ENCODE measurements at regions not wholly inside any gene's neighbourhood (a gene's known extent, or its start where the extent isn't known, plus 50 kb on each side); places are given as distances from the start of the nearest gene placed in this dataset.

DNA sequence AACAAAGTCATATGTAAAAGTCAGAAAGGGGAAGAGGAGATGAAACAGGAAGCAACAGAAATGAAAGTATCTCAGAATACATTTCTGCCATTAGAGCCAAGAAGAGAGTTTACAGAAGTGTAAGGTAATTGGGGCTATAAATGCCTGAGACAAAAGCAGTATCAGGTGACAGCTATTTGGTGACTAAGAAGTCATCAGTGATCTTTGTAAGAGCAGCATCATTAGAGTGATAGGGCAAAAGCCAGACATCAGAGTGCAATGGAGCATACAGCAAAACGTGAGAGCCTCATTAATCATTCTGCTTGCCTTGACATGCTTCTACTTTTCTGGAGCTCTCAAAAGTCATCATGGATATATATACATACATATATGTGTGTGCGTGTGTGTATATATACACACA, 804.7 kb upstream of the PIK3C3 start:
- intact Hi-C loops (cut with DNase I), result no loop called here
- WGBS, result 77% methylated on average over 2 of the region's 2 CpGs

DNA sequence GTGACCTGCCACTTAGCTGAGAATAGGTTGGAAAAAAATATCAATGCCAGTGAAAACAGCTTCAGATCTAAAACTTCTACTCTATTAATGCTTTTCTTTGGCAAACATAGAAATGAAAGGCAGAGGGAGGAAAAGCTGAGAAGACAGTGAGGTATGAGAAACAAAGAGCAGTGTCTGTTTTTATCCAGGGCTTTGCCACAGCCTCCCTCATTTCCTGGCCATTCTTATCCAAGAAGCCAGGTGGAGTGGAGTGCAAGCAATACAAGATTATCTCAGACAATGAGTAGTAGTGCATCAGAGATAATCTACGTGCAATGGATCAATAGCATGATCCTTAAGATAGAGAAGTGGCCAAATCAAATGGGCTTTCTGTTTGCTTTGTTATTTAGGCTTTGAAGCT, 808.7 kb upstream of the PIK3C3 start:
- DNase-seq, result no peak
- ATAC-seq, result no peak
- no peak overlapping the region for H3K27ac ChIP-seq (ENCODE audit: low read length)
- H3K4me3 ChIP-seq (ENCODE audit: low read length), result no peak overlapping the region
- H3K4me1 ChIP-seq (ENCODE audit: control insufficient read depth, insufficient read depth, low read length), result no peaks in the 10 kb centered on the region
- H3K9me3 ChIP-seq (ENCODE audit: control insufficient read depth, low read length), result no peaks in the 10 kb centered on the region
- no peaks in the 10 kb centered on the region for H3K27me3 ChIP-seq (ENCODE audit: control insufficient read depth, insufficient read depth)
- intact Hi-C loops (cut with DNase I), result no loop called here
- 59% methylated on average over 1 of the region's 1 CpG for WGBS

More for the DNA sequence above, 804.7 kb upstream of the PIK3C3 start:
- Histone ChIP-seq H3K4me1 (ENCODE audit: control insufficient read depth, insufficient read depth, low read length) (no peaks in the 10 kb centered on the region), H3K9me3 (ENCODE audit: control insufficient read depth, low read length) (no peaks in the 10 kb centered on the region), H3K27ac (ENCODE audit: low read length) (no peak overlapping the region), H3K27me3 (ENCODE audit: control insufficient read depth, insufficient read depth) (no peaks in the 10 kb centered on the region), H3K4me3 (ENCODE audit: low read length) (no peak overlapping the region)
- ATAC-seq (no peak), DNase-seq (no peak)

GRCh38 chr18:41145516-41145915, 809.5 kb upstream of the PIK3C3 start:
- Histone ChIP-seq H3K9me3 (ENCODE audit: control insufficient read depth, low read length) (no peaks in the 10 kb centered on the region), H3K4me1 (ENCODE audit: control insufficient read depth, insufficient read depth, low read length) (no peaks in the 10 kb centered on the region), H3K4me3 (ENCODE audit: low read length) (no peak overlapping the region), H3K27me3 (ENCODE audit: control insufficient read depth, insufficient read depth) (no peaks in the 10 kb centered on the region), H3K27ac (ENCODE audit: low read length) (no peak overlapping the region)
- intact Hi-C loops (cut with DNase I), result no loop called here
- DNase-seq (no peak), ATAC-seq (no peak)

DNA sequence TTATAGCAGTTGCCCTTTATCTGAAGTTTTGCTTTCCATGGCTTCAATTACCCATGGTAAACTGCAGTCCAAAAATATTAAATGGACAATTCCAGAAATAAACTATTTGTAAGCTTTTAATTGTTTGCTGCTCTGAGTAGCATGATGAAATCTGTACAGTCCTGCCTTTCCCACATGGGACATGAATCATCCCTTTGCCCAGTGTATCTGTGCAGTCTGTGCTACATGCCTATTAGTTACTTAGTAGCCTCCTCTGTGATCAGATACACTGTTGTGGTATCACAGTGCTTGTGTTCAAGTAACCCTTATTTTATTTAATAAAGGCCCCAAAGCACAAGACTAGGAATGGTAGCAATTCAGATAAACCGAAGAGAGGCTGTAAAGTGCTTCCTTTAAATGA, 810.6 kb upstream of the PIK3C3 start:
- ATAC-seq (no peak), DNase-seq (no peak)
- Histone ChIP-seq H3K4me1 (ENCODE audit: control insufficient read depth, insufficient read depth, low read length) (no peaks in the 10 kb centered on the region), H3K27me3 (ENCODE audit: control insufficient read depth, insufficient read depth) (no peaks in the 10 kb centered on the region), H3K9me3 (ENCODE audit: control insufficient read depth, low read length) (no peaks in the 10 kb centered on the region), H3K27ac (ENCODE audit: low read length) (no peak overlapping the region), H3K4me3 (ENCODE audit: low read length) (no peak overlapping the region)
- intact Hi-C loops (cut with DNase I), result no loop called here
- 88% methylated on average over 1 of the region's 1 CpG for WGBS

- intact Hi-C loops (cut with DNase I), result no loop called here
- Histone ChIP-seq H3K4me3 (ENCODE audit: low read length) (no peak overlapping the region), H3K27me3 (ENCODE audit: control insufficient read depth, insufficient read depth) (no peaks in the 10 kb centered on the region), H3K9me3 (ENCODE audit: control insufficient read depth, low read length) (no peaks in the 10 kb centered on the region), H3K4me1 (ENCODE audit: control insufficient read depth, insufficient read depth, low read length) (no peaks in the 10 kb centered on the region), H3K27ac (ENCODE audit: low read length) (no peak overlapping the region)
- 88% methylated on average over 3 of the region's 3 CpGs for WGBS
- no peak for DNase-seq
- ATAC-seq, result no peak
Observed at GRCh38 chr18:41140506-41140905, 814.5 kb upstream of the PIK3C3 start.

GRCh38 chr18:41135146-41135545, 819.9 kb upstream of the PIK3C3 start:
- Histone ChIP-seq H3K27ac (ENCODE audit: low read length) (no peak overlapping the region), H3K4me3 (ENCODE audit: low read length) (no peak overlapping the region), H3K27me3 (ENCODE audit: control insufficient read depth, insufficient read depth) (no peaks in the 10 kb centered on the region), H3K9me3 (ENCODE audit: control insufficient read depth, low read length) (no peaks in the 10 kb centered on the region), H3K4me1 (ENCODE audit: control insufficient read depth, insufficient read depth, low read length) (no peaks in the 10 kb centered on the region)
- intact Hi-C loops (cut with DNase I), result no loop called here
- DNase-seq, result no peak
- 79% methylated on average over 1 of the region's 1 CpG for WGBS
- ATAC-seq, result no peak

GRCh38 chr18:41134426-41134825, 820.6 kb upstream of the PIK3C3 start:
- no peak for DNase-seq
- H3K27me3 ChIP-seq (ENCODE audit: control insufficient read depth, insufficient read depth), result no peaks in the 10 kb centered on the region

GRCh38 chr18:41131050-41131449, 824.0 kb upstream of the PIK3C3 start:
- Histone ChIP-seq H3K27me3 (ENCODE audit: control insufficient read depth, insufficient read depth) (no peaks in the 10 kb centered on the region), H3K4me3 (ENCODE audit: low read length) (no peak overlapping the region), H3K27ac (ENCODE audit: low read length) (no peak overlapping the region), H3K9me3 (ENCODE audit: control insufficient read depth, low read length) (no peaks in the 10 kb centered on the region), H3K4me1 (ENCODE audit: control insufficient read depth, insufficient read depth, low read length) (no peaks in the 10 kb centered on the region)
- WGBS, result 73% methylated on average over 2 of the region's 2 CpGs
- intact Hi-C loops (cut with DNase I), result no loop called here
- DNase-seq (no peak), ATAC-seq (no peak)

More at GRCh38 chr18:41134426-41134825, 820.6 kb upstream of the PIK3C3 start:
- no peaks in the 10 kb centered on the region for H3K4me1 ChIP-seq (ENCODE audit: control insufficient read depth, insufficient read depth, low read length)
- no peaks in the 10 kb centered on the region for H3K9me3 ChIP-seq (ENCODE audit: control insufficient read depth, low read length)
- H3K4me3 ChIP-seq (ENCODE audit: low read length), result no peak overlapping the region
- intact Hi-C loops (cut with DNase I), result no loop called here
- WGBS, result 44% methylated on average over 4 of the region's 4 CpGs
- H3K27ac ChIP-seq (ENCODE audit: low read length), result no peak overlapping the region
- ATAC-seq, result no peak

- WGBS, result 85% methylated on average over 3 of the region's 3 CpGs
- no peak overlapping the region for H3K27ac ChIP-seq (ENCODE audit: low read length)
- H3K27me3 ChIP-seq (ENCODE audit: control insufficient read depth, insufficient read depth), result no peaks in the 10 kb centered on the region
- ATAC-seq (no peak), DNase-seq (no peak)
- H3K9me3 ChIP-seq (ENCODE audit: control insufficient read depth, low read length), result no peaks in the 10 kb centered on the region
- no peak overlapping the region for H3K4me3 ChIP-seq (ENCODE audit: low read length)
- H3K4me1 ChIP-seq (ENCODE audit: control insufficient read depth, insufficient read depth, low read length), result no peaks in the 10 kb centered on the region
- intact Hi-C loops (cut with DNase I), result no loop called here
Observed at GRCh38 chr18:41128545-41128944, 826.5 kb upstream of the PIK3C3 start.

DNA sequence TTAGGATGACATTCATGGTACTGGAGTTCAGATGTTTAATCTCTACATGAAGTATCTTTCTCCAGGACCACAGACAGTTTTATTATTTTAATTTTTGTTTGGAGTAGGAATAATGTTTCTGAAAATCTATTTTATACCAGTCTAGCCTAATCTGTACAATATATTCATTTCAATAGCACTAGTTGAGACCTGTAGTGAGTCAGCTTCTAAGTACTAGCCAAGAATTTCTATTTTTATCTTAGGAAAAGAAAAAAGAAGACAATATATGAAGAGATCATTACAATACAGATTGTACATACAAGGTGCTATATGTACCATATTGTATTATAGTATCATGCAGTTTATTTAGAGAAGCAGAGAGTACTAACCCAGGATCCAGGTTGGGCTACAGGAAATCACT, 826.9 kb upstream of the PIK3C3 start:
- Histone ChIP-seq H3K27me3 (ENCODE audit: control insufficient read depth, insufficient read depth) (no peaks in the 10 kb centered on the region), H3K4me1 (ENCODE audit: control insufficient read depth, insufficient read depth, low read length) (no peaks in the 10 kb centered on the region), H3K9me3 (ENCODE audit: control insufficient read depth, low read length) (no peaks in the 10 kb centered on the region), H3K4me3 (ENCODE audit: low read length) (no peak overlapping the region), H3K27ac (ENCODE audit: low read length) (no peak overlapping the region)
- intact Hi-C loops (cut with DNase I), result no loop called here
- ATAC-seq (no peak), DNase-seq (no peak)

DNA sequence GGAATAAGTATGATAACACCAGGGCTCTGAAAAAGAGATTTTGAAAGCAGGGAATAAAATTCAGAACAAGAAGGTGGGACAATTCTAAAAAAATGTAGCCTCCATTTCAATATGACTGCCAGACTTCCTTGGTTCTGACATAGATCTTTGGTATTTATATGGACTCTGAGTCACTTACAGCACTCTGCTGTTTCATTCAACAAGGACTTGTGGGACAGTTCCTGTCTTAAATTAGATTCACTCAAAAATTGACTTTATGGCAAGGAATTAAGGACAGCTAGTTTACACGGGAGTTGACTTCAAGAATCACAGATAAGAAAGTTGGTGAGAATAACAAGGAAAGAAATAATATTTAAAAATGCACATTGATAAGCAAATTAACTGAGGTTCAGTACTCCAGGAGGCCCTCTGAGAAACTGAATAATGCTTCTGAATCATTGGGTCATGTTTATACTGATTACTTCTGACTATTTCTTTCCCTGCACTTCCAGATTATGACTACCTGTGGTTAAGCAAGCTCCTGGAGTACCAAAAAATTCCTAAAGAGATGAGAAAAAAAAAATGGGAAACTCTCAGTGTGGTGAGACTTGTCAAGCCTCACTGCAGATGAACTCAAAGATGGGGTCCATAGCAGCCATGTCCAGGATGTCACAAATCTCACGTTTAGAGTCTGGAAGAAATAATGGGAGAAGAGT, 828.3 kb upstream of the PIK3C3 start:
- ATAC-seq (no peak), DNase-seq (no peak)
- H3K4me1 ChIP-seq (ENCODE audit: control insufficient read depth, insufficient read depth, low read length), result no peaks in the 10 kb centered on the region
- H3K27ac ChIP-seq (ENCODE audit: low read length), result no peak overlapping the region
- H3K9me3 ChIP-seq (ENCODE audit: control insufficient read depth, low read length), result no peaks in the 10 kb centered on the region
- intact Hi-C loops (cut with DNase I), result no loop called here
- no peak overlapping the region for H3K4me3 ChIP-seq (ENCODE audit: low read length)
- WGBS, result 53% methylated on average over 2 of the region's 2 CpGs
- no peaks in the 10 kb centered on the region for H3K27me3 ChIP-seq (ENCODE audit: control insufficient read depth, insufficient read depth)
